ENCODE measurements at regions not wholly inside any gene's neighbourhood (a gene's known extent, or its start where the extent isn't known, plus 50 kb on each side); places are given as distances from the start of the nearest gene placed in this dataset.

DNA sequence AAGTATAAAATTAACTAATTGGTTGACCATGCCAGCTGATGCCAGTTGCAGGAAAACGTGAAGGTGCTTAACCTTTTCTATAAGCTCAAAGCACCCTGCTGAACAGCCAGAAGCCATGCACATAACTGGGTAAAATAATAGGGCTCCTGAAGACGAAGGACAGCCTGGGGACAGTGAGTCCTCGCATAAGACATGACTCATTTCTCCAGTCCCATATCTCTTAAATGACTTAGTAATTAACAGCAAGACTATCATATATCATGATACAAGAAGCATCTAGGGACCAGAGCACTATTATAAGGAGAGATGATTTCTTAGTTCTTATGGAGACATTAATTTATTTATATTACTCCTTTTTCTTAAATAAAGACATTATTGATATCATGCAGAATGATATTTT lies 100.5 kb upstream of the DOK6 start:
- no peaks in the 10 kb centered on the region for H3K27me3 ChIP-seq (ENCODE audit: insufficient read depth, low read length, poor library complexity)
- H3K9me3 ChIP-seq (ENCODE audit: insufficient read depth, low read length, severe bottlenecking): no peaks in the 10 kb centered on the region
- H3K4me1 ChIP-seq (ENCODE audit: insufficient read depth, low read length): no peaks in the 10 kb centered on the region
- DNase-seq (no peak), ATAC-seq (ENCODE audit: insufficient read depth, low read depth) (no peak)
- no peak overlapping the region for H3K27ac ChIP-seq (ENCODE audit: low read length)
- no peak overlapping the region for H3K4me2 ChIP-seq (ENCODE audit: insufficient read depth, low read length)
- H3K79me2 ChIP-seq (ENCODE audit: insufficient read depth, low read length): no peaks in the 10 kb centered on the region
- no peaks in the 10 kb centered on the region for H3K36me3 ChIP-seq (ENCODE audit: insufficient read depth, low read length)
- H3K4me3 ChIP-seq (ENCODE audit: low read depth in 1 of 2, low read length in 2 of 2): no peak overlapping the region
- TF ChIP-seq EZH2 (IDR thresholded peaks at IDR 0.05; ENCODE audit: borderline replicate concordance, low read depth, low read length, severe bottlenecking): no peak
- TF ChIP-seq, protein P1, sequence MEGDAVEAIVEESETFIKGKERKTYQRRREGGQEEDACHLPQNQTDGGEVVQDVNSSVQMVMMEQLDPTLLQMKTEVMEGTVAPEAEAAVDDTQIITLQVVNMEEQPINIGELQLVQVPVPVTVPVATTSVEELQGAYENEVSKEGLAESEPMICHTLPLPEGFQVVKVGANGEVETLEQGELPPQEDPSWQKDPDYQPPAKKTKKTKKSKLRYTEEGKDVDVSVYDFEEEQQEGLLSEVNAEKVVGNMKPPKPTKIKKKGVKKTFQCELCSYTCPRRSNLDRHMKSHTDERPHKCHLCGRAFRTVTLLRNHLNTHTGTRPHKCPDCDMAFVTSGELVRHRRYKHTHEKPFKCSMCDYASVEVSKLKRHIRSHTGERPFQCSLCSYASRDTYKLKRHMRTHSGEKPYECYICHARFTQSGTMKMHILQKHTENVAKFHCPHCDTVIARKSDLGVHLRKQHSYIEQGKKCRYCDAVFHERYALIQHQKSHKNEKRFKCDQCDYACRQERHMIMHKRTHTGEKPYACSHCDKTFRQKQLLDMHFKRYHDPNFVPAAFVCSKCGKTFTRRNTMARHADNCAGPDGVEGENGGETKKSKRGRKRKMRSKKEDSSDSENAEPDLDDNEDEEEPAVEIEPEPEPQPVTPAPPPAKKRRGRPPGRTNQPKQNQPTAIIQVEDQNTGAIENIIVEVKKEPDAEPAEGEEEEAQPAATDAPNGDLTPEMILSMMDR (IDR thresholded peaks at IDR 0.05; ENCODE audit: borderline replicate concordance, extremely low read depth, low read length, poor library complexity, severe bottlenecking): no peak
- no peak overlapping the region for H2AFZ ChIP-seq (ENCODE audit: low read depth, low read length)
- no peaks in the 10 kb centered on the region for H4K20me1 ChIP-seq (ENCODE audit: insufficient read depth, low read length)
- no peak overlapping the region for H3K9ac ChIP-seq (ENCODE audit: low read depth, low read length)

GRCh38 chr18:69308619-69309018 lies 92.1 kb upstream of the DOK6 start:
- TF ChIP-seq EZH2 (IDR thresholded peaks at IDR 0.05; ENCODE audit: borderline replicate concordance, low read depth, low read length, severe bottlenecking): no peak
- TF ChIP-seq, protein P1 (IDR thresholded peaks at IDR 0.05; ENCODE audit: borderline replicate concordance, extremely low read depth, low read length, poor library complexity, severe bottlenecking): no peak
- H3K36me3 ChIP-seq (ENCODE audit: insufficient read depth, low read length): no peaks in the 10 kb centered on the region
- no peak overlapping the region for H2AFZ ChIP-seq (ENCODE audit: low read depth, low read length)
- no peak overlapping the region for H3K4me3 ChIP-seq (ENCODE audit: low read depth in 1 of 2, low read length in 2 of 2)
- no peaks in the 10 kb centered on the region for H3K79me2 ChIP-seq (ENCODE audit: insufficient read depth, low read length)
- H3K27me3 ChIP-seq (ENCODE audit: insufficient read depth, low read length, poor library complexity): no peaks in the 10 kb centered on the region
- H3K9me3 ChIP-seq (ENCODE audit: insufficient read depth, low read length, severe bottlenecking): no peaks in the 10 kb centered on the region
- no peaks in the 10 kb centered on the region for H4K20me1 ChIP-seq (ENCODE audit: insufficient read depth, low read length)
- no peak for ATAC-seq (ENCODE audit: insufficient read depth, low read depth)
- H3K4me2 ChIP-seq (ENCODE audit: insufficient read depth, low read length): no peak overlapping the region
- no peaks in the 10 kb centered on the region for H3K4me1 ChIP-seq (ENCODE audit: insufficient read depth, low read length)
- no peak for DNase-seq
- H3K9ac ChIP-seq (ENCODE audit: low read depth, low read length): no peak overlapping the region
- no peak overlapping the region for H3K27ac ChIP-seq (ENCODE audit: low read length)

- Histone ChIP-seq H2AFZ (ENCODE audit: low read depth, low read length) (no peak overlapping the region), H3K9ac (ENCODE audit: low read depth, low read length) (no peak overlapping the region), H3K79me2 (ENCODE audit: insufficient read depth, low read length) (no peaks in the 10 kb centered on the region), H3K4me1 (ENCODE audit: insufficient read depth, low read length) (no peaks in the 10 kb centered on the region), H3K27ac (ENCODE audit: low read length) (no peak overlapping the region), H4K20me1 (ENCODE audit: insufficient read depth, low read length) (no peaks in the 10 kb centered on the region), H3K27me3 (ENCODE audit: insufficient read depth, low read length, poor library complexity) (no peaks in the 10 kb centered on the region), H3K4me2 (ENCODE audit: insufficient read depth, low read length) (no peak overlapping the region), H3K4me3 (ENCODE audit: low read depth in 1 of 2, low read length in 2 of 2) (no peak overlapping the region), H3K36me3 (ENCODE audit: insufficient read depth, low read length) (no peaks in the 10 kb centered on the region), H3K9me3 (ENCODE audit: insufficient read depth, low read length, severe bottlenecking) (no peaks in the 10 kb centered on the region)
- DNase-seq (no peak), ATAC-seq (ENCODE audit: insufficient read depth, low read depth) (no peak)
- TF ChIP-seq EZH2 (IDR thresholded peaks at IDR 0.05; ENCODE audit: borderline replicate concordance, low read depth, low read length, severe bottlenecking): no peak
- TF ChIP-seq, protein P1 (IDR thresholded peaks at IDR 0.05; ENCODE audit: borderline replicate concordance, extremely low read depth, low read length, poor library complexity, severe bottlenecking): no peak
Measured at GRCh38 chr18:69326094-69326493, 74.6 kb upstream of the DOK6 start.

- ATAC-seq (ENCODE audit: insufficient read depth, low read depth) (no peak), DNase-seq (no peak)
- TF ChIP-seq EZH2 (IDR thresholded peaks at IDR 0.05; ENCODE audit: borderline replicate concordance, low read depth, low read length, severe bottlenecking): no peak
- TF ChIP-seq, protein P1 (IDR thresholded peaks at IDR 0.05; ENCODE audit: borderline replicate concordance, extremely low read depth, low read length, poor library complexity, severe bottlenecking): no peak
- no peak overlapping the region for H3K27ac ChIP-seq (ENCODE audit: low read length)
- H3K36me3 ChIP-seq (ENCODE audit: insufficient read depth, low read length): no peaks in the 10 kb centered on the region
- H2AFZ ChIP-seq (ENCODE audit: low read depth, low read length): no peak overlapping the region
- H3K4me2 ChIP-seq (ENCODE audit: insufficient read depth, low read length): no peak overlapping the region
- no peaks in the 10 kb centered on the region for H3K9me3 ChIP-seq (ENCODE audit: insufficient read depth, low read length, severe bottlenecking)
- H4K20me1 ChIP-seq (ENCODE audit: insufficient read depth, low read length): no peaks in the 10 kb centered on the region
- no peaks in the 10 kb centered on the region for H3K27me3 ChIP-seq (ENCODE audit: insufficient read depth, low read length, poor library complexity)
- no peak overlapping the region for H3K4me3 ChIP-seq (ENCODE audit: low read depth in 1 of 2, low read length in 2 of 2)
- no peak overlapping the region for H3K9ac ChIP-seq (ENCODE audit: low read depth, low read length)
- no peaks in the 10 kb centered on the region for H3K79me2 ChIP-seq (ENCODE audit: insufficient read depth, low read length)
- no peaks in the 10 kb centered on the region for H3K4me1 ChIP-seq (ENCODE audit: insufficient read depth, low read length)
Measured at GRCh38 chr18:69328086-69328485, 72.6 kb upstream of the DOK6 start.
